GM12878 (cell line): ENCODE measurements at regions not wholly inside any gene's neighbourhood (a gene's known extent, or its start where the extent isn't known, plus 50 kb on each side); places are given as distances from the start of the nearest gene placed in this dataset.

Source experiments
- CTCF ChIP-seq, 3 experiments: IDR thresholded peaks in 2 of 3; conservative IDR thresholded peaks in 1 of 3; 2 replicates each; pipeline ENCODE4 v1.5.1; 2011; ENCODE audit warnings: low read depth in 3 of 3, low read length in 3 of 3, mild to moderate bottlenecking in 3 of 3, control low read depth in 2 of 3, moderate library complexity in 2 of 3, inconsistent platforms in 1 of 3, mixed read lengths in 1 of 3; ENCODE audit not compliant: control insufficient read depth in 2 of 3, insufficient read depth in 1 of 3; ENCODE audit errors: extremely low read depth in 1 of 3
- DPF2 ChIP-seq: fragments of 450-650 bp; IDR thresholded peaks from 2 replicates; pipeline ENCODE4 v1.6.1; 2017; ENCODE audit warnings: mild to moderate bottlenecking
- FOS ChIP-seq: IDR thresholded peaks from 3 replicates; pipeline ENCODE4 v1.6.1; 2011; ENCODE audit warnings: borderline replicate concordance; ENCODE audit not compliant: insufficient read length; ENCODE audit errors: extremely low read depth
- POLR2A ChIP-seq: IDR thresholded peaks from 2 replicates; pipeline ENCODE4 v1.6.1; 2011; ENCODE audit warnings: low read depth, mild to moderate bottlenecking, low read length
- POLR2AphosphoS2 ChIP-seq: IDR thresholded peaks from 2 replicates; pipeline ENCODE4 v1.6.1; 2011; ENCODE audit warnings: low read depth, mild to moderate bottlenecking, low read length, improper control_type of control experiment, moderate library complexity
- POLR2AphosphoS5 ChIP-seq: IDR thresholded peaks from 2 replicates; pipeline ENCODE4 v1.6.1; 2011; ENCODE audit warnings: mild to moderate bottlenecking, low read length, inconsistent platforms
- RAD21 ChIP-seq: IDR thresholded peaks from 2 replicates; pipeline ENCODE4 v1.6.1; 2011; ENCODE audit warnings: mild to moderate bottlenecking, low read depth, low read length, moderate library complexity; ENCODE audit not compliant: insufficient read depth
- RBBP5 ChIP-seq: fragments of 200-600 bp; sonication (generic); conservative IDR thresholded peaks from 2 replicates; pipeline ENCODE4 v1.6.1; 2016
- REST ChIP-seq: IDR thresholded peaks from 2 replicates; pipeline ENCODE4 v1.6.1; 2012; ENCODE audit warnings: mild to moderate bottlenecking, low read depth, low read length
- SP1 ChIP-seq: IDR thresholded peaks from one replicate; pipeline ENCODE4 v1.6.1; 2011; ENCODE audit warnings: low read depth, low read length
- SUZ12 ChIP-seq: fragments of 200-600 bp; sonication (generic); IDR thresholded peaks from one replicate; pipeline ENCODE4 v1.6.1; 2018; ENCODE audit warnings: antibody characterized with exemption, mild to moderate bottlenecking; ENCODE audit not compliant: unreplicated experiment
- TAF1 ChIP-seq: IDR thresholded peaks from 2 replicates; pipeline ENCODE4 v1.6.1; 2011; ENCODE audit warnings: mild to moderate bottlenecking, low read depth, low read length, borderline replicate concordance
- USF1 ChIP-seq: IDR thresholded peaks from 2 replicates; pipeline ENCODE4 v1.6.1; 2011; ENCODE audit warnings: borderline replicate concordance, low read depth, mild to moderate bottlenecking, moderate library complexity, mixed read lengths, low read length; ENCODE audit not compliant: insufficient read depth; ENCODE audit errors: extremely low read length
- YY1 ChIP-seq: IDR thresholded peaks from 2 replicates; pipeline ENCODE4 v1.6.1; 2011; ENCODE audit warnings: low read depth, mild to moderate bottlenecking, low read length

- TF ChIP-seq CTCF (IDR thresholded peaks at IDR 0.05 in 2 of 3, conservative IDR thresholded peaks at IDR 0.05 in 1 of 3; ENCODE audit: control insufficient read depth in 2 of 3, extremely low read depth in 1 of 3, insufficient read depth in 1 of 3, low read depth in 3 of 3, low read length in 3 of 3), result no peak
- no peak for TF ChIP-seq TAF1
- no peak for TF ChIP-seq POLR2A
- TF ChIP-seq SP1, result no peak
- TF ChIP-seq RAD21, result no peak
- TF ChIP-seq FOS, result no peak
- TF ChIP-seq YY1, result no peak
- TF ChIP-seq POLR2AphosphoS2, result no peak
- TF ChIP-seq USF1, result no peak
- TF ChIP-seq REST, result no peak
- no peak for TF ChIP-seq RBBP5
- no peak for TF ChIP-seq SUZ12
- no peak for TF ChIP-seq DPF2
- no peak for TF ChIP-seq POLR2AphosphoS5
These were observed 776.8 kb upstream of the ACVR2A start for GRCh38 chr2:147068071-147068470.
